Cardiac muscle cell (in vitro differentiated cells and primary cell): ENCODE measurements at regions not wholly inside any gene's neighbourhood (a gene's known extent, or its start where the extent isn't known, plus 50 kb on each side); places are given as distances from the start of the nearest gene placed in this dataset.

Source experiments
- DNase-seq, 2 donors: peaks; one replicate each; pipeline versions ENCODE4 v3.0.0 to v3.0.0-alpha.2; 2010 to 2017; ENCODE audit warnings: low read depth in 1 of 2, low spot score in 1 of 2
- H3K27ac ChIP-seq: fragments of 200-600 bp; sonication (generic); 2 replicates; pipeline ENCODE4 v1.5.1; 2016
- H3K27me3 ChIP-seq: fragments of 200-600 bp; sonication (generic); 2 replicates; pipeline ENCODE4 v1.6.0; 2016; ENCODE audit warnings: control low read depth
- H3K36me3 ChIP-seq: fragments of 200-600 bp; sonication (generic); 2 replicates; pipeline ENCODE4 v1.5.1; 2016; ENCODE audit warnings: control low read depth
- H3K4me1 ChIP-seq: fragments of 200-600 bp; sonication (generic); 2 replicates; pipeline ENCODE4 v1.8.1; 2017; ENCODE audit warnings: low read depth, mild to moderate bottlenecking, mixed run types
- H3K4me3 ChIP-seq: fragments of 200-600 bp; sonication (generic); 2 replicates; pipeline ENCODE4 v1.5.1; 2016; ENCODE audit warnings: mild to moderate bottlenecking
- H3K9me3 ChIP-seq: fragments of 200-600 bp; sonication (generic); 2 replicates; pipeline ENCODE4 v1.5.1; 2017; ENCODE audit warnings: low read depth, mild to moderate bottlenecking, control low read depth
- TF ChIP-seq, protein P1 (sequence below): IDR thresholded peaks from 2 replicates; pipeline ENCODE4 v1.5.1; 2012; ENCODE audit warnings: low read depth, mild to moderate bottlenecking, low read length

DNA sequence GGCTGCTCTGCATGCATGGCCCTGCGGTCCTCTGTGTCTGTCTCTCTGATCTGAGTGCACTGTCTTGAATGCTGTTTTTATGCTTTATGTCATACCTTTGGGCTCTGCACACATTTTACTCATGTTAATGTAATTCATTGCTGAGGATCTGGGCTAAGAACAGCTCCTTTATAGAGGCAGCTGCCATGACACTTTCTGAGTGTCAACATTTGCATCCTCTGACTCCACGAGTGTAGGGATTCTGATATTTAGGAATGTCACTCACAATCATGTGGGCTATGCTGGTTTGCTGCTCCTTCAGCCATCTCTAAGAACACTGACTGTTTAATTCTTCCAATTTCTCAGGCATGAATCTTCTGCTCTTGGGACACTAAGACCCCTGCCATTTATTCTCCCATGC is 192.2 kb upstream of the CPEB2 start:
- Histone ChIP-seq H3K9me3 (no peaks in the 10 kb centered on the region), H3K4me1 (no peaks in the 10 kb centered on the region), H3K36me3 (no peaks in the 10 kb centered on the region), H3K27me3 (no peaks in the 10 kb centered on the region), H3K4me3 (no peak overlapping the region), H3K27ac (no peak overlapping the region)
- DNase-seq: no peak
- TF ChIP-seq, protein P1, sequence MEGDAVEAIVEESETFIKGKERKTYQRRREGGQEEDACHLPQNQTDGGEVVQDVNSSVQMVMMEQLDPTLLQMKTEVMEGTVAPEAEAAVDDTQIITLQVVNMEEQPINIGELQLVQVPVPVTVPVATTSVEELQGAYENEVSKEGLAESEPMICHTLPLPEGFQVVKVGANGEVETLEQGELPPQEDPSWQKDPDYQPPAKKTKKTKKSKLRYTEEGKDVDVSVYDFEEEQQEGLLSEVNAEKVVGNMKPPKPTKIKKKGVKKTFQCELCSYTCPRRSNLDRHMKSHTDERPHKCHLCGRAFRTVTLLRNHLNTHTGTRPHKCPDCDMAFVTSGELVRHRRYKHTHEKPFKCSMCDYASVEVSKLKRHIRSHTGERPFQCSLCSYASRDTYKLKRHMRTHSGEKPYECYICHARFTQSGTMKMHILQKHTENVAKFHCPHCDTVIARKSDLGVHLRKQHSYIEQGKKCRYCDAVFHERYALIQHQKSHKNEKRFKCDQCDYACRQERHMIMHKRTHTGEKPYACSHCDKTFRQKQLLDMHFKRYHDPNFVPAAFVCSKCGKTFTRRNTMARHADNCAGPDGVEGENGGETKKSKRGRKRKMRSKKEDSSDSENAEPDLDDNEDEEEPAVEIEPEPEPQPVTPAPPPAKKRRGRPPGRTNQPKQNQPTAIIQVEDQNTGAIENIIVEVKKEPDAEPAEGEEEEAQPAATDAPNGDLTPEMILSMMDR: no peak

- peak in 1 of 2 donors; percentile 6 for DNase-seq
- TF ChIP-seq, protein P1: no peak
- Histone ChIP-seq H3K9me3 (no peaks in the 10 kb centered on the region), H3K27ac (no peak overlapping the region), H3K4me1 (no peaks in the 10 kb centered on the region), H3K36me3 (no peaks in the 10 kb centered on the region), H3K27me3 (no peaks in the 10 kb centered on the region), H3K4me3 (no peak overlapping the region)
These were observed 191.7 kb upstream of the CPEB2 start for GRCh38 chr4:14810568-14810967.

- TF ChIP-seq, protein P1: no peak
- Histone ChIP-seq H3K4me1 (no peaks in the 10 kb centered on the region), H3K27me3 (no peaks in the 10 kb centered on the region), H3K4me3 (no peak overlapping the region), H3K36me3 (no peaks in the 10 kb centered on the region), H3K27ac (no peak overlapping the region), H3K9me3 (no peaks in the 10 kb centered on the region)
- no peak for DNase-seq
These were observed 190.2 kb upstream of the CPEB2 start for GRCh38 chr4:14812101-14812500.

DNA sequence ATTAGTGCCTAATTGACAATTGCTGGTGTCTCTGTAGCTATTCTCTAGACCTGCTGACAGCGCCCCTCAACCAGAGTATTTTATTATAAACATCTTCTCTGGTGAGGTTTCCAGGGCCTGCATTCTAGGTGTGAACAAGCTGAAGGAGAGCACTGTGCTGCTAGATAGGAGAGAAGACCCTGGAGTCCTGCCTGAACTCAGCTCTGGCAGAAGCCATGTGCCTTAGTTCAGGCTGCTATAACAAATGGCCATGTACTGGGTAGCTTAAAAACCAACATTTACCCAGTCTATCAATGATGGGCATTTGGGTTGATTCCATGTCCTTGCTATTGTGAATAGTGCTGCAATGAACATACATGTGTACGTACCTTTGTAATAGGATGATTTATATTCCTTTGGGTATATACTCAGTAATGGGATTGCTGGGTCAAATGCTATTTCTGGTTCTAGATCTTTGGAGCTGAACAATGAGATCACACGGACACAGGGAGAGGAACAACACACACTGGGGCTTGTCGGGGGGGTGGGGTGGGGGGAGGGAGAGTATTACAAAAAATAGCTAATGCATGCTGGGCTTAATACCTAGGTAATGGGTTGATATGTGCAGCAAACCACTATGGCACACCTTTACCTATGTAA is 185.5 kb upstream of the CPEB2 start:
- H3K4me3 ChIP-seq: no peak overlapping the region
- H3K36me3 ChIP-seq: no peaks in the 10 kb centered on the region
- H3K27me3 ChIP-seq: no peaks in the 10 kb centered on the region
- TF ChIP-seq, protein P1: no peak
- no peaks in the 10 kb centered on the region for H3K9me3 ChIP-seq
- H3K27ac ChIP-seq: no peak overlapping the region
- no peak for DNase-seq
- H3K4me1 ChIP-seq: no peaks in the 10 kb centered on the region

- Histone ChIP-seq H3K9me3 (no peaks in the 10 kb centered on the region), H3K4me1 (no peaks in the 10 kb centered on the region), H3K27ac (no peak overlapping the region), H3K36me3 (no peaks in the 10 kb centered on the region), H3K4me3 (no peak overlapping the region), H3K27me3 (no peaks in the 10 kb centered on the region)
- DNase-seq: no peak
- TF ChIP-seq, protein P1: no peak
These were observed 178.1 kb upstream of the CPEB2 start for GRCh38 chr4:14824189-14824588.

DNA sequence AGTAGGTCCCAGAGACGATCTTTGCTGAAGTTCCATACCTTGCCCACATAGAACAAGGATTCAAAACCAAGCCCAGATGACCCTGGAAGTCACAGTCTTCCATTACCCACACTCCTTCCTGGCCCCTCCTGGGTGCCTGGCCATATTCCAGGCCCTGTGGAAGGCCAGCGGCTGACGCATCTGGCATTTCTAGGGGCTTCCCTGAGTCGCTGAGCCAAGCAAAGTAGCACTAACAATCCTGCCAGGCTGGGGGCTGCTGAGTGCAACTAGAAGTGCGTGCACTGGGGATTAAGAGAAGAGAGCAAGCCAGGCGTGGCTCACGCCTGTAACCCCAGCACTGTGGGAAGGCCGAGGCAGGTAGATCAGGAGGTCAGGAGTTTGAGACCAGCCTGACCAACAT is 175.2 kb upstream of the CPEB2 start:
- no peaks in the 10 kb centered on the region for H3K36me3 ChIP-seq
- DNase-seq: peak in 1 of 2 donors; percentile 20
- no peaks in the 10 kb centered on the region for H3K4me1 ChIP-seq
- H3K27me3 ChIP-seq: no peaks in the 10 kb centered on the region
- no peaks in the 10 kb centered on the region for H3K9me3 ChIP-seq
- no peak overlapping the region for H3K27ac ChIP-seq
- TF ChIP-seq, protein P1: no peak
- no peak overlapping the region for H3K4me3 ChIP-seq
